CD4-positive, alpha-beta T cell treated with Interferon alpha-2 for 1 hour (primary cell): ENCODE measurements at regions not wholly inside any gene's neighbourhood (a gene's known extent, or its start where the extent isn't known, plus 50 kb on each side); places are given as distances from the start of the nearest gene placed in this dataset.

Source experiments
- DNase-seq, 2 donors: peaks; one replicate each; pipeline ENCODE4 v3.0.0-alpha.2; 2020 to 2022

DNA sequence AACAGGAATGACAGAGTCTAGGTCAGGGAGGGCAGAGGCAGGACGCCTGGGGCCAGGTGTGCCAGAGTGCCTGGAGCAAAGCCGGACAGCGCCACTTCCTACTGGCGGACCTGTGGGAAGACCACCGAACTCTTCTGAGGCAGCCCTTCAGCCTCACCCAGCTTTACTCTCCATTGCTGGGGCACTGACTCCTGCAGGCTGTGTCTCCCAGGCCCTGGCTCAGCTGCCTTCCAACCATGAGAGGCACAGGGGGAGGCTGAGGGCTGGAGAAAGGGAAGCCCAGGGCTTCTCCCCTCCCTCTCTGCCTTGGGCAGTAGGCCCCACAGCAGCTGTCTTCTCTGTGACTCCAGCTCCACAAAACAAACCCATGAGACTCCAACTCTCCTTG lies 139.6 kb upstream of the UNC5B start:
- no peak for DNase-seq

- DNase-seq: no peak
Observed at GRCh38 chr10:71073451-71074175, 138.8 kb upstream of the UNC5B start.

DNA sequence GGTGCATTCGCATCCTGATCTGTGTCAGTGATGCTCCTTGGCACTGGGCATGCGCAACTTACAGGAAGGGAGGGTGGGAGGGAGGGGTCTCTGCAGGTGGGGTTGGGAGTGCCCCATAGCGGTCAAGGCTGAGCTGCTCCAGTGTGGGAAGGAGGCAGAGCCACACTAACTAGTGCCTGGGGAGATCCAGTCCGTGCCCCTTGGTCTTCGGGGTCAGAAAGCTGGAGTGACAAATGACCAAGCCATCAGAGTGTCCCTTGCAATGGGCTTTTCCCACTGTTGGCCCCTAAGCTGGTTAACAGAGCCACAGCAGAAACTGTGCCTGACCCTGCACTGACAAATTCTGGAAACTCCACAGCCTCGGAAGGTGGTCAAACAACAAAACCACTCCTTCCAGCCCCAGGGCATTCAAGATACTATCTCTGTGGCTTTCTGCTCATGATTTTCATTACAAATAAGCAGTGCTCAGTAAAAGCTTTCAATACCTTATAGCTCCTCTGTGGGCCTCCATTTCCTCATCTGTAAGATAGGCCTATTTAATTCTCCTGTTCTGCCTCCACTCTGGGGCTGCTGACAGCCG lies 138.1 kb upstream of the UNC5B start:
- DNase-seq: no peak

DNA sequence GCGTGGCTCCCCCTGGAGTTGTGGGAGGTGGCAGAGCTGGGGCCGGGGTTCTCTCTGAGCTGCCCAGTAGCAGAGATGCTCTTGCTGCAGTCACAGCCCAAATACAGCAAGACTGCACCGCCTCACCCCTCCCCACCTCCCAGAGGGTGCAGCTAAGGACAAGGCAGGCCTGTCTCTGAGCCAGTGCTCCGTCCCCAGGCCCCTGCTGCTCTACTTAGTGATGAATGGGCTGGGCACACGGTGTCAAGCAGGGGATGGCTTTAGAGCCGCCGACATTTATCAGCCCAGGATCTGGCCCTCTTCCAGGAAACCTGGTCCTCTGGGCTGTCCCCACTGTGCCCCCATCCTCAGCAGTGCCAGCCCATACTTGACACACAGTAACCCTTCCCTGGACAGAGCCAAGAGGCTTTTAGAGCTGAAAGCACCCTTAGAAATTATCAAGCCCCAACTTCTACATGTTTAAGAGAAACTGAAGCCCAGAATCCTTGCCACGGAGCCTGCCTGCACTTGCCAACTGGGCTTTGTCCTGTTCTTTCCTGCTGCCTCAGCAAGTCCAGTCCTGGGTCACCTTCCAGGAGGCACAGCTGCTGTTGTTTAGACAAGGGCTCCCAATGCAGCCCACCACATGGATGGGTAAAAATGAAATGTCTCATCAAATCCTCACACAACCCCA lies 137.1 kb upstream of the UNC5B start:
- no peak for DNase-seq

- no peak for DNase-seq
Observed at GRCh38 chr10:71075759-71076472, 136.5 kb upstream of the UNC5B start.

GRCh38 chr10:71076473-71077142 lies 135.8 kb upstream of the UNC5B start:
- no peak for DNase-seq

DNA sequence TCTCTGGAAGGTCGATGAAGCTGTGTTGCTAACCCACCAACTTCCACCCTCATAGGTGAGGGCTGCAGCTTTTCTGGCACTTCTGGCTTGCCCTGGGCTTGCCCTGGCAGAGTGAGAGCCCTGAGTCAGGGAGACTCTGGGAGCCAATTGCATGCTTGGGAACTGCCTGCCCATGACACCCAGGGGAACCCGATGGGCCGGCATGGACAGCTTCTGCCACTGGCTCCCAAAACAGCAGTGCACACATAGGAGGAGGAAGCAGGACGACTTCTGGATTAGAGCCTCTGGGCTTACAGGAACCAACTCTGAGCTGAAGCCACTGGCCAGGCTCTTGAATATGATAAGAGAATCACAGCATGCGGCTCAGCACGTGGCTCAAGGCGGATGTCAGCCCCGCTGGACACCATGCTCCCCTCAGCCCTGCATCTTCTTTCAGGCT lies 135.2 kb upstream of the UNC5B start:
- DNase-seq: no peak

- DNase-seq: no peak
Observed at GRCh38 chr10:71077796-71078453, 134.4 kb upstream of the UNC5B start.

DNA sequence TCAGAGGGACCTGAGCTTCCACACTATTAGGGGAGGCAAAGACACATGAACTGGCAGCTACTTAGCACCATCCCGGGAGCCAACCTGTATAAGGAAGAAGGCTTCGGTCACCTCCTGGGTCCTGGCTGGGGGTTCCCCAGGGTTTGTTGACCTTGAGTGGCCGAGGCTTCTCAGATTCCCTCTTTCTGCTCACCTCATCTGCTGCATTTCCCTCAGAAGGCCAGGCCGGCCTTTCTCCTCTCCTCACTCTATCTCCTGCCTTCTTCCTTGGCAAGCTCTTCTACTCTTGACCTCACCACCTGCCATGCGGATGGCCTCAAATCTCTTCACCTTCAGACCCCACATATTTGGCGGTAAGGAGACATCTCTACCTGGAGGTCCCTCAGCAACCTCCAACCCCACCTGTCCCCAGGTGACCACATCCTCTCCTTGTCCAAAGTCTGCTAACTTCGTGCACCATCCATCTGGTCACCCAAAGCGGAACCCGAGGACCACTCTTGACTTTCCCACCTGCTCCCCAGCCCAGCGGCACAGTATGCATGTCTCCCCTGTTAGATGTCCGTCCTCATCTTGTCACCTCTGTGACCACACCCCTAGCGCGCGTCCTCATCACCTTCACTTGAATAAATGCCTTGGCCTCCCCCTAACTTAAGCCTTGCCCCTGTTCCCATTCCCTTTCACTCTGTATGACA lies 133.8 kb upstream of the UNC5B start:
- no peak for DNase-seq

DNA sequence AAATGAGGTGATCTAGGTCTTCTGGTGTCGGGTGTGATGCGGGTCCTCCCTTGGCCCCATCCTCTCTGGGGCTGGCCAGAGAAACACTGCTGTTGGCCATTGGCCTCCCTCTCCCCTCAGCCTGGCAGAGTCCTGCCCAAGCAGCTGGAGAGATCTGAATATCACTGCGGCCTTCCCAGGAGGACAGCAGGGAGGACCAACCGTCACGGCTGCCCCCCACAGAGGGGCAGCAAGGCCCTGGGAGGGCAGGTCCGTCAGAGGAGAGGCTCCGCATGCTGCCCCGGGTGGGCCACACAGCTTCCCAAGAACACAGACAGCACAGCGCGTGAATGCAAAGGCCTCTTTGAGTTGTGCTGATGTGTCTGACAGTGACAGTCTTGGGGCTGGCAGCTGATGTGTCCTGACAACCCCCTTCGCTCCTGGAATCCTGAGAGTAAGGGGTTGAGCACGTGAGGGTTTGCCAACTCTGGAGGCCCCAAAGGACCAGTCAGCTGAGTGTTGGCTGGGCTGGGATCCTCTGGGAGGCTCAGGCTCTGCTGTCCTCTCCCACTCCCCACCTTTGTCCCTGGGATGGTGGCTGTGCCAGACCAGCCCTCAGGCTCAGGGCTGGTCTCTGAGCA lies 132.5 kb upstream of the UNC5B start:
- DNase-seq: no peak

- DNase-seq: no peak
Observed at GRCh38 chr10:71080381-71081228, 131.8 kb upstream of the UNC5B start.

DNA sequence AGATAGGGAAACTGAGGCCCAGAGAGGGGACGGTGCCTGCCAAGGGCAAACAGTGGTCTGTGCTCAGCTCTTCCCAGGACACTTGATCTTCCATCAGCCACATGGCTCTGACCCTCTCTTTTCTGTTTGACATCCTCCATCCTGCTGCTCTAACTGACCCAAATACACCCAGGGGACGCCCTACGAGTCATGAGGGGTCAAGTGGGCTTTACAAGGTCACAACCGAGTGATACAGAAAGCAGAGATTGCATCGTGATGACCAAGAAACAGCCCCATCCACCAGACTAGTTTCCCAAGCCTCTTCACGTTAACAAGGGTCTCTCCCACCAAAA lies 131.2 kb upstream of the UNC5B start:
- DNase-seq: no peak

GRCh38 chr10:71081912-71082311 lies 130.5 kb upstream of the UNC5B start:
- no peak for DNase-seq

- DNase-seq: no peak
Observed at GRCh38 chr10:71082960-71083715, 129.2 kb upstream of the UNC5B start.

DNA sequence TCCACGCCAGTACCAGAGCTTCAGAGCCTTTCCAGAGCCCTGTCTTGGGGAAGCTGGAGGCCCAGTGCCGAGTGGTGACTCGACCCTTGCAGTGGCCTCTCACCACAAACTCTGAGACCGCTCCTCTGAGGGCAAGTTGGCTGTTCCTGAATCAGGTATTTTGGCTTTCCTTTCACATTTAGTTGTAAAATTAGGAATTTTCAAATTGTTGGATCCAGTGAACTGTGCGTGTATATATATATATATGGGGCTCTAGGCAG lies 128.7 kb upstream of the UNC5B start:
- DNase-seq: no peak

DNA sequence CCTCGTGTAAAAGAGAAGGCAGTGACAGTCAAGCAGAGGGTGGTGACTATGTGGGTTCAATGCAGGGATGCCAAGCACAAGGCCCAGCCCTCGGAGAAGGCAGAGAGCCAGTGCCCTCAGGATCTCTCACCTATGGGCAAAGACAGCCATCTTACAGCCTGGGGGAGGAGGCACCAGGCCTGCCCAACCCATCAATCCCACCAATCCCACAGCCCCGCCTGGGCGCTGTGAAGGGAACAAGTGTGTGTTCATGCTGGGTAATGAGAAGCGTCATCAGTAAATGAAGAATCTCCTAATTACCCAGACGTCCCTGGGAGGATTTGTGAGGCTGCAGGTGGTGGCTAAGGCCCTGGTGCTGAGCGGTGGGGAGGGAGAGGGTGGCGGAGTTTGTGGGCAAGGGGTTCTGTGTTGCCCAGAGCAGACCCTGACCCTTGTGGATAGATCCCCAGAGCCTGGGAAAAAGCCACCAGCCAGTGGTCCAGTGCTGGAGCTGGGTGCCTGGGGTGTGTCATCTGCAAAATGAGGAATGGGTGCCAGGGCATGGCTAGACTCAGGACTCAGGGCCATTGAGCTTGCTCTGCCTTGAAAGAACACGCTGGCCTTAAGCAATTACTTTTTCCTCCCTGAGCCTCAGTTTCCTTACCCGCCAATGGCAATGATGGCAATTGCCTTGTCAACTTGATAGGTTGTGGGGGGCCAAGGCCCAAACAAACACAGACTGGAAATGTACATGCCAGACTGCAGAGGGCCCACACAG lies 128.1 kb upstream of the UNC5B start:
- DNase-seq: no peak

DNA sequence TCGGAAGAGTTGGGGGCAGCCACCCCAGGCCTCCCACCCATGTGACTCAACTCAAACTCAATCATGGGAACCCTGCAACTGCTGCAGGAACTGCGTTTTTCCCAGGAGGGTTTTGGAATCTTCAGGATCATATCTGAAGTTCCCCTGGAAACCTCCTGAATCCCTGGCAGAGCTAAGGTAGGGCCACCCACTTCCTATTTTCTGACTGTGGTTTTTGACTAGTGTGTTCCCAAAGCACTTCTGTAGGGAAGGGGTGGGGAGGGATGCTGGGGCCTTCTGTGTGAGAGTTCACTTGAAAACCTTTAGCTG lies 127.6 kb upstream of the UNC5B start:
- no peak for DNase-seq

DNA sequence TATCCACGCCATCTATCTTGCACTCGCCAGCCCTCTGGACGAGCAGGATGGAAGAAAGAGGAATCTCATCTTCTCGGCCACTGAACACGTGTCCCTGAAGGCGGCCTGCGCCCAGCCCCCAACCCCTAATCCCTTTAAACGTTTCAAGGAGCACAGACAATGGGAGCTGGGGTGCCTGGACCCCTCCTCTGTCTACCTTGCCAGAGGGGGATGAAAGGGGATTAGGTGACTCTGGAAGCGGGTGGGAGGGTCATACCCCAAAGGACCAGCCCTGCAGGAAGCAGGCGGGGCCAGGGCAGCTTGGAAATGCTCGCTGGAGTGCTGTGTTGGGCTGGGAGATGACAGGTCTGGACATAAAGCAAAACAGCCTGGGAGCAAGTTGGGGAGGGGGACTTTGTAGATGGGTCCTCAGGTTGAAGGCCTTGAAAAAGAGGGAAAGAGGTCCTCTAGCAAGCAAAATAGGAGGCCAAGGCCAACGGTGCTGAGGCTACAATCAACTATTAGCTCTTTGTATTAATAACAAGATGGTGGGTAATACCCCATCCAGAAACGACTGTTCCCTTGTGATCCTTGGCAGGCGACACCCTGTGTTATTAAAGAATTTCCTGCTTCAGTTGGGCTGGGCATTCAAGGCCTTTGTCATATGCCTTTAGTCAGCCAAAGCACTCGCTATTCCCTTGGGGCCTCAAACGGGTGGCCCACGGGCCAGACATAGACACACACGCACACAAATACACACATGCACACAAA lies 126.5 kb upstream of the UNC5B start:
- no peak for DNase-seq
